ENCODE measurements at regions not wholly inside any gene's neighbourhood (a gene's known extent, or its start where the extent isn't known, plus 50 kb on each side); places are given as distances from the start of the nearest gene placed in this dataset.

GRCh38 chr2:12236136-12236844 lies 480.4 kb upstream of the TRIB2 start:
- H3K9ac ChIP-seq (ENCODE audit: low read depth, low read length), result no peak overlapping the region
- H3K4me1 ChIP-seq (ENCODE audit: insufficient read depth, low read length), result no peaks in the 10 kb centered on the region
- H3K27me3 ChIP-seq (ENCODE audit: insufficient read depth, low read length), result no peaks in the 10 kb centered on the region
- no peak overlapping the region for H3K27ac ChIP-seq (ENCODE audit: low read length)
- H3K9me3 ChIP-seq (ENCODE audit: insufficient read depth, low read depth, low read length), result no peaks in the 10 kb centered on the region
- no peaks in the 10 kb centered on the region for H3K36me3 ChIP-seq (ENCODE audit: insufficient read depth, low read depth, low read length)
- no peak overlapping the region for H3K4me3 ChIP-seq (ENCODE audit: low read length)

- Histone ChIP-seq H3K36me3 (ENCODE audit: insufficient read depth, low read depth, low read length) (no peaks in the 10 kb centered on the region), H3K4me1 (ENCODE audit: insufficient read depth, low read length) (no peaks in the 10 kb centered on the region), H3K4me3 (ENCODE audit: low read length) (no peak overlapping the region), H3K27ac (ENCODE audit: low read length) (no peak overlapping the region), H3K27me3 (ENCODE audit: insufficient read depth, low read length) (no peaks in the 10 kb centered on the region), H3K9ac (ENCODE audit: low read depth, low read length) (no peak overlapping the region), H3K9me3 (ENCODE audit: insufficient read depth, low read depth, low read length) (no peaks in the 10 kb centered on the region)
Measured at GRCh38 chr2:12240206-12240605, 476.5 kb upstream of the TRIB2 start.

- Histone ChIP-seq H3K36me3 (ENCODE audit: insufficient read depth, low read depth, low read length) (no peaks in the 10 kb centered on the region), H3K4me1 (ENCODE audit: insufficient read depth, low read length) (no peaks in the 10 kb centered on the region), H3K27ac (ENCODE audit: low read length) (no peak overlapping the region), H3K9ac (ENCODE audit: low read depth, low read length) (no peak overlapping the region), H3K4me3 (ENCODE audit: low read length) (no peak overlapping the region), H3K27me3 (ENCODE audit: insufficient read depth, low read length) (no peaks in the 10 kb centered on the region), H3K9me3 (ENCODE audit: insufficient read depth, low read depth, low read length) (no peaks in the 10 kb centered on the region)
Measured at GRCh38 chr2:12243381-12243780, 473.4 kb upstream of the TRIB2 start.

- H3K27ac ChIP-seq (ENCODE audit: low read length), result no peak overlapping the region
- H3K27me3 ChIP-seq (ENCODE audit: insufficient read depth, low read length), result no peaks in the 10 kb centered on the region
- no peaks in the 10 kb centered on the region for H3K4me1 ChIP-seq (ENCODE audit: insufficient read depth, low read length)
- H3K9ac ChIP-seq (ENCODE audit: low read depth, low read length), result no peak overlapping the region
- H3K36me3 ChIP-seq (ENCODE audit: insufficient read depth, low read depth, low read length), result no peaks in the 10 kb centered on the region
- H3K9me3 ChIP-seq (ENCODE audit: insufficient read depth, low read depth, low read length), result no peaks in the 10 kb centered on the region
- H3K4me3 ChIP-seq (ENCODE audit: low read length), result no peak overlapping the region
Measured at GRCh38 chr2:12244070-12244469, 472.7 kb upstream of the TRIB2 start.

GRCh38 chr2:12251121-12251520 lies 465.6 kb upstream of the TRIB2 start:
- no peaks in the 10 kb centered on the region for H3K36me3 ChIP-seq (ENCODE audit: insufficient read depth, low read depth, low read length)
- peaks cover 13% of the 10 kb centered on the region for H3K4me1 ChIP-seq (ENCODE audit: insufficient read depth, low read length)
- no peak overlapping the region for H3K9ac ChIP-seq (ENCODE audit: low read depth, low read length)
- no peak overlapping the region for H3K4me3 ChIP-seq (ENCODE audit: low read length)
- H3K9me3 ChIP-seq (ENCODE audit: insufficient read depth, low read depth, low read length), result no peaks in the 10 kb centered on the region
- H3K27ac ChIP-seq (ENCODE audit: low read length), result no peak overlapping the region
- H3K27me3 ChIP-seq (ENCODE audit: insufficient read depth, low read length), result no peaks in the 10 kb centered on the region

- no peak overlapping the region for H3K27ac ChIP-seq (ENCODE audit: low read length)
- no peak overlapping the region for H3K9ac ChIP-seq (ENCODE audit: low read depth, low read length)
- no peaks in the 10 kb centered on the region for H3K36me3 ChIP-seq (ENCODE audit: insufficient read depth, low read depth, low read length)
- H3K4me1 ChIP-seq (ENCODE audit: insufficient read depth, low read length), result peaks cover 13% of the 10 kb centered on the region
- H3K27me3 ChIP-seq (ENCODE audit: insufficient read depth, low read length), result no peaks in the 10 kb centered on the region
- no peaks in the 10 kb centered on the region for H3K9me3 ChIP-seq (ENCODE audit: insufficient read depth, low read depth, low read length)
- H3K4me3 ChIP-seq (ENCODE audit: low read length), result no peak overlapping the region
Measured at GRCh38 chr2:12251749-12252148, 465.0 kb upstream of the TRIB2 start.

GRCh38 chr2:12253167-12253778 lies 463.5 kb upstream of the TRIB2 start:
- no peaks in the 10 kb centered on the region for H3K9me3 ChIP-seq (ENCODE audit: insufficient read depth, low read depth, low read length)
- peaks cover 13% of the 10 kb centered on the region for H3K4me1 ChIP-seq (ENCODE audit: insufficient read depth, low read length)
- no peak overlapping the region for H3K9ac ChIP-seq (ENCODE audit: low read depth, low read length)
- no peak overlapping the region for H3K4me3 ChIP-seq (ENCODE audit: low read length)
- no peak overlapping the region for H3K27ac ChIP-seq (ENCODE audit: low read length)
- H3K27me3 ChIP-seq (ENCODE audit: insufficient read depth, low read length), result no peaks in the 10 kb centered on the region
- H3K36me3 ChIP-seq (ENCODE audit: insufficient read depth, low read depth, low read length), result no peaks in the 10 kb centered on the region

- Histone ChIP-seq H3K27ac (ENCODE audit: low read length) (no peak overlapping the region), H3K9me3 (ENCODE audit: insufficient read depth, low read depth, low read length) (no peaks in the 10 kb centered on the region), H3K4me1 (ENCODE audit: insufficient read depth, low read length) (peaks cover 13% of the 10 kb centered on the region), H3K9ac (ENCODE audit: low read depth, low read length) (no peak overlapping the region), H3K36me3 (ENCODE audit: insufficient read depth, low read depth, low read length) (no peaks in the 10 kb centered on the region), H3K27me3 (ENCODE audit: insufficient read depth, low read length) (no peaks in the 10 kb centered on the region), H3K4me3 (ENCODE audit: low read length) (no peak overlapping the region)
Measured at GRCh38 chr2:12254280-12254860, 462.4 kb upstream of the TRIB2 start.

GRCh38 chr2:12256206-12256605 lies 460.5 kb upstream of the TRIB2 start:
- H3K9ac ChIP-seq (ENCODE audit: low read depth, low read length), result no peak overlapping the region
- H3K4me3 ChIP-seq (ENCODE audit: low read length), result no peak overlapping the region
- H3K27ac ChIP-seq (ENCODE audit: low read length), result no peak overlapping the region
- peaks cover 13% of the 10 kb centered on the region for H3K4me1 ChIP-seq (ENCODE audit: insufficient read depth, low read length)
- H3K36me3 ChIP-seq (ENCODE audit: insufficient read depth, low read depth, low read length), result no peaks in the 10 kb centered on the region
- no peaks in the 10 kb centered on the region for H3K27me3 ChIP-seq (ENCODE audit: insufficient read depth, low read length)
- no peaks in the 10 kb centered on the region for H3K9me3 ChIP-seq (ENCODE audit: insufficient read depth, low read depth, low read length)

- no peak overlapping the region for H3K27ac ChIP-seq (ENCODE audit: low read length)
- H3K9ac ChIP-seq (ENCODE audit: low read depth, low read length), result no peak overlapping the region
- H3K27me3 ChIP-seq (ENCODE audit: insufficient read depth, low read length), result no peaks in the 10 kb centered on the region
- no peak overlapping the region for H3K4me3 ChIP-seq (ENCODE audit: low read length)
- no peaks in the 10 kb centered on the region for H3K9me3 ChIP-seq (ENCODE audit: insufficient read depth, low read depth, low read length)
- peaks cover 19% of the 10 kb centered on the region for H3K4me1 ChIP-seq (ENCODE audit: insufficient read depth, low read length)
- H3K36me3 ChIP-seq (ENCODE audit: insufficient read depth, low read depth, low read length), result no peaks in the 10 kb centered on the region
Measured at GRCh38 chr2:12257476-12257875, 459.3 kb upstream of the TRIB2 start.

GRCh38 chr2:12259493-12259892 lies 457.2 kb upstream of the TRIB2 start:
- H3K4me1 ChIP-seq (ENCODE audit: insufficient read depth, low read length), result peaks cover 34% of the 10 kb centered on the region
- no peaks in the 10 kb centered on the region for H3K27me3 ChIP-seq (ENCODE audit: insufficient read depth, low read length)
- H3K27ac ChIP-seq (ENCODE audit: low read length), result no peak overlapping the region
- no peaks in the 10 kb centered on the region for H3K36me3 ChIP-seq (ENCODE audit: insufficient read depth, low read depth, low read length)
- H3K9ac ChIP-seq (ENCODE audit: low read depth, low read length), result no peak overlapping the region
- no peak overlapping the region for H3K4me3 ChIP-seq (ENCODE audit: low read length)
- H3K9me3 ChIP-seq (ENCODE audit: insufficient read depth, low read depth, low read length), result no peaks in the 10 kb centered on the region
